GM12874 (cell line): ENCODE measurements at regions not wholly inside any gene's neighbourhood (a gene's known extent, or its start where the extent isn't known, plus 50 kb on each side); places are given as distances from the start of the nearest gene placed in this dataset.

ENCODE experiments used
- CTCF ChIP-seq: IDR thresholded peaks from 2 replicates; pipeline ENCODE4 v1.5.1; 2011; ENCODE audit warnings: low read depth, mild to moderate bottlenecking, control low read depth, low read length, moderate library complexity; ENCODE audit not compliant: insufficient read depth

GRCh38 chr6:153816366-153816765 is 222.7 kb upstream of the OPRM1 start:
- no peak for TF ChIP-seq CTCF

- peak; percentile 38; the same call in 1 of the 2 replicates for TF ChIP-seq CTCF
Observed at GRCh38 chr6:153814136-153814535, 224.9 kb upstream of the OPRM1 start.

- TF ChIP-seq CTCF, result no peak
Observed at GRCh38 chr6:153804755-153805330, 234.2 kb upstream of the OPRM1 start.

- TF ChIP-seq CTCF, result no peak
Observed at GRCh38 chr6:153801917-153802316, 237.1 kb upstream of the OPRM1 start.

GRCh38 chr6:153800580-153801188 is 238.4 kb upstream of the OPRM1 start:
- TF ChIP-seq CTCF, result no peak

GRCh38 chr6:153790876-153791473 is 248.1 kb upstream of the OPRM1 start:
- peak; percentile 20; the same call in 1 of the 2 replicates for TF ChIP-seq CTCF

GRCh38 chr6:153790048-153790447 is 249.0 kb upstream of the OPRM1 start:
- no peak for TF ChIP-seq CTCF
